ENCODE measurements at regions not wholly inside any gene's neighbourhood (a gene's known extent, or its start where the extent isn't known, plus 50 kb on each side); places are given as distances from the start of the nearest gene placed in this dataset.

DNA sequence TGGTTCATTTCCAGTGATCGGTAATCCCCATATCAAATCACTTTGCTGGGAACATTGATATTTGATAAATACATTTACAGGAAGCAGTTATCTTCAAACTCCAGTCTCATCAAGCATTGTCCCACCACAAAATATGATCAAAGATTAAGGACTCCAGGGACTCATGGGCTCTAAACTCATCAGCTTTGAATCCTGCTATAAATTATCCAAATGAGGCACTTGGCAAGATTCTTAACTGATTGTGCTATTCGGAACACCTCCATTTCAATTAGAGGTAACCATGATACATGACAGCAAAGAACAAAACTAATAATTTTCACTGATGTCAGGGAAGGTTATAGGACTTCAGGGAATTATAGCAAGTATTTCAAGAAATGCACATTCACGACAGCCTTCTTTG, 1088.1 kb upstream of the PIK3C3 start:
- Histone ChIP-seq H3K27me3 (no peaks in the 10 kb centered on the region), H3K4me2 (no peak overlapping the region), H4K20me1 (ENCODE audit: low read depth) (no peaks in the 10 kb centered on the region), H2AFZ (replicated peaks) (no peak overlapping the region), H3K79me2 (ENCODE audit: low read depth) (no peaks in the 10 kb centered on the region), H3K36me3 (no peaks in the 10 kb centered on the region), H3K27ac (no peak overlapping the region), H3K9me3 (ENCODE audit: low read depth) (no peaks in the 10 kb centered on the region), H3F3A (ENCODE audit: low read depth) (no peaks in the 10 kb centered on the region), H3K9ac (no peak overlapping the region), H3K4me1 (no peaks in the 10 kb centered on the region), H3K4me3 (no peak overlapping the region)
- H3K4me3 Mint-ChIP-seq, result no peak overlapping the region
- DNase-seq (ENCODE audit: low spot score), result no peak
- no peaks in the 10 kb centered on the region for H3K27me3 Mint-ChIP-seq (ENCODE audit: insufficient read depth, low read depth)
- H3K9me3 Mint-ChIP-seq, result no peaks in the 10 kb centered on the region
- H3K4me1 Mint-ChIP-seq, result no peaks in the 10 kb centered on the region
- H3K27ac Mint-ChIP-seq, result no peak overlapping the region
- H3K36me3 Mint-ChIP-seq, result no peaks in the 10 kb centered on the region
- no peak for TF ChIP-seq EZH2phosphoT487 (IDR thresholded peaks at IDR 0.05)

DNA sequence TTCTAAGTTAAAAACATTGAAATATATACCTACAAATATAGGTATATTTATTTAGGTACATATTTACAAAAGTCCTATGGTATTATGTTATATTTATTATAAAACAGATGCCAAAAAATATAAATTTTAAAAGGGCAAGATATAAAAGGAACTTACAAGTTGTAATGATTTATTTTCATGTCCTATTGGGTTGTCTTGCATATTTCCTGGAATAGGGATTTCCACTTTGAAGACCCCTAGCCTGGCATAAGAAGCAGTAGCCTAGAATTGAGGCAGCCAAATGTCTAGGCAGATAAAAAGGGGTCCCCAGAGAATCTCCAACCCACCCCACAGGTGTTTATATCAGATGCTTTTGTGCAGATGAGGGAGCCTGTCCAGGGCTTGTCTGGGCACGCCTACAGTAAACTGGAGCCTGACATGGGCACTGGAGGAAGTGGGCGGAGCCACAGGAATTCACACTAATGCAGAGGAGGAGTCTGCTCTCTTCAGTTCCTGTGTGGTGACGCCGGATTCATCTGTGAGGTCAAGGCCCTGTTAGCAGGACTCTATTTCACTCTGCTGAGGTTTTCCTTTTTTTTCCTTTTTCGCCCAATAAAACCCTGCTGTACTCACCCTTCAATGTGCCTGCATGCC, 1088.9 kb upstream of the PIK3C3 start:
- DNase-seq (ENCODE audit: low spot score), result no peak
- Histone ChIP-seq H3K4me1 (peaks cover 5% of the 10 kb centered on the region), H3K4me3 (no peak overlapping the region), H3K79me2 (ENCODE audit: low read depth) (no peaks in the 10 kb centered on the region), H3K9ac (no peak overlapping the region), H3K27me3 (no peaks in the 10 kb centered on the region), H3F3A (ENCODE audit: low read depth) (no peaks in the 10 kb centered on the region), H3K27ac (no peak overlapping the region), H3K9me3 (ENCODE audit: low read depth) (no peaks in the 10 kb centered on the region), H3K36me3 (no peaks in the 10 kb centered on the region), H4K20me1 (ENCODE audit: low read depth) (no peaks in the 10 kb centered on the region), H2AFZ (replicated peaks) (no peak overlapping the region), H3K4me2 (no peak overlapping the region)
- TF ChIP-seq EZH2 (IDR thresholded peaks at IDR 0.05) (no peak), EZH2phosphoT487 (IDR thresholded peaks at IDR 0.05) (no peak)
- TF ChIP-seq, protein P1, sequence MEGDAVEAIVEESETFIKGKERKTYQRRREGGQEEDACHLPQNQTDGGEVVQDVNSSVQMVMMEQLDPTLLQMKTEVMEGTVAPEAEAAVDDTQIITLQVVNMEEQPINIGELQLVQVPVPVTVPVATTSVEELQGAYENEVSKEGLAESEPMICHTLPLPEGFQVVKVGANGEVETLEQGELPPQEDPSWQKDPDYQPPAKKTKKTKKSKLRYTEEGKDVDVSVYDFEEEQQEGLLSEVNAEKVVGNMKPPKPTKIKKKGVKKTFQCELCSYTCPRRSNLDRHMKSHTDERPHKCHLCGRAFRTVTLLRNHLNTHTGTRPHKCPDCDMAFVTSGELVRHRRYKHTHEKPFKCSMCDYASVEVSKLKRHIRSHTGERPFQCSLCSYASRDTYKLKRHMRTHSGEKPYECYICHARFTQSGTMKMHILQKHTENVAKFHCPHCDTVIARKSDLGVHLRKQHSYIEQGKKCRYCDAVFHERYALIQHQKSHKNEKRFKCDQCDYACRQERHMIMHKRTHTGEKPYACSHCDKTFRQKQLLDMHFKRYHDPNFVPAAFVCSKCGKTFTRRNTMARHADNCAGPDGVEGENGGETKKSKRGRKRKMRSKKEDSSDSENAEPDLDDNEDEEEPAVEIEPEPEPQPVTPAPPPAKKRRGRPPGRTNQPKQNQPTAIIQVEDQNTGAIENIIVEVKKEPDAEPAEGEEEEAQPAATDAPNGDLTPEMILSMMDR (IDR thresholded peaks at IDR 0.05), result no peak
- H3K27ac Mint-ChIP-seq, result no peak overlapping the region
- no peak overlapping the region for H3K4me3 Mint-ChIP-seq
- H3K27me3 Mint-ChIP-seq (ENCODE audit: insufficient read depth, low read depth), result no peaks in the 10 kb centered on the region
- no peaks in the 10 kb centered on the region for H3K36me3 Mint-ChIP-seq
- no peaks in the 10 kb centered on the region for H3K4me1 Mint-ChIP-seq
- H3K9me3 Mint-ChIP-seq, result no peaks in the 10 kb centered on the region

DNA sequence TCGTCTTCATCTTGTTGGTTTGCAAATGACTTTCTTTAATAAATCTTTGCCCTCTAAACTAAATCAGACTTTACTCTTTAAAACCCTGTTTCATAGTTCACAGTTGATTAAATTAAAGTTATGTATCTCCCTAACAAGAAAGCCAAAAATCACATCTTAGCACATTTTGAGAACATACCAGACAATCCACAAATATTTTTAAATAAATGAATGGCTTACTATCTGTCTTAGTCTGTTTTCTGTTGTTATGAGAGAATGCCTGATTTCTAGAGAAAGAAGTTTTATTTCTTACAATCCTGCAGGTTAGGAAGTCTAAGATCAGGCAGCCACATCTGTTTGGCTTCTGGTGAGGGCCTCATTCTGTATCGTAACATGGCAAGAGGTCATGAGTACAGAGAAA, 1090.2 kb upstream of the PIK3C3 start:
- no peaks in the 10 kb centered on the region for H3K36me3 Mint-ChIP-seq
- no peak for TF ChIP-seq EZH2phosphoT487 (IDR thresholded peaks at IDR 0.05)
- no peak for TF ChIP-seq EZH2 (IDR thresholded peaks at IDR 0.05)
- TF ChIP-seq, protein P1 (IDR thresholded peaks at IDR 0.05), result no peak
- H3K27ac Mint-ChIP-seq, result no peak overlapping the region
- Histone ChIP-seq H3K79me2 (ENCODE audit: low read depth) (no peaks in the 10 kb centered on the region), H2AFZ (replicated peaks) (no peak overlapping the region), H3K27ac (no peak overlapping the region), H3F3A (ENCODE audit: low read depth) (no peaks in the 10 kb centered on the region), H3K4me1 (peaks cover 6% of the 10 kb centered on the region), H3K9me3 (ENCODE audit: low read depth) (no peaks in the 10 kb centered on the region), H3K4me2 (no peak overlapping the region), H3K4me3 (no peak overlapping the region), H3K36me3 (no peaks in the 10 kb centered on the region), H3K27me3 (no peaks in the 10 kb centered on the region), H4K20me1 (ENCODE audit: low read depth) (no peaks in the 10 kb centered on the region), H3K9ac (no peak overlapping the region)
- no peak overlapping the region for H3K4me3 Mint-ChIP-seq
- H3K27me3 Mint-ChIP-seq (ENCODE audit: insufficient read depth, low read depth), result no peaks in the 10 kb centered on the region
- no peaks in the 10 kb centered on the region for H3K9me3 Mint-ChIP-seq
- no peak for DNase-seq (ENCODE audit: low spot score)
- H3K4me1 Mint-ChIP-seq, result no peaks in the 10 kb centered on the region

DNA sequence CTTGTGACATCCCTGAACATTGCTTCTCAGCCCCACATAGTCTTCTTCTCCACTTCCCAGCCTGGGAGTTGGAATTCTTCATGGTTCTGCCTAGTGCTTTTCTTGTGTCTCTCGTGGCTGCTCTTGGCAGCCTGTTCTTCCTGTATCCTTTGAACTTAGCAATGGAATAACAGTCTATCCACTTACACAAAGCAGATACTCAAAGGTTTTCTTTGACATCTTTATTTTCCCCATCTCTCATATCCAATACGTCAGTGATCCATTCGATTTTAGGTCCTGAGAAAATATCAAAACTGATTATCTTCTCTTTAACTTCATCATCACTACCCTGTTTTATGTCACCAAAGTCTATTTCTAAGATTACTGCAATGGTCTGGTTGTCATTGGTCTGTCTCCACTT, 1091.2 kb upstream of the PIK3C3 start:
- Histone ChIP-seq H2AFZ (replicated peaks) (no peak overlapping the region), H3K79me2 (ENCODE audit: low read depth) (no peaks in the 10 kb centered on the region), H3F3A (ENCODE audit: low read depth) (no peaks in the 10 kb centered on the region), H3K9ac (no peak overlapping the region), H3K4me1 (peaks cover 6% of the 10 kb centered on the region), H3K9me3 (ENCODE audit: low read depth) (no peaks in the 10 kb centered on the region), H3K36me3 (no peaks in the 10 kb centered on the region), H4K20me1 (ENCODE audit: low read depth) (no peaks in the 10 kb centered on the region), H3K4me2 (no peak overlapping the region), H3K4me3 (no peak overlapping the region), H3K27me3 (no peaks in the 10 kb centered on the region), H3K27ac (no peak overlapping the region)
- Mint-ChIP-seq H3K9me3 (no peaks in the 10 kb centered on the region), H3K36me3 (no peaks in the 10 kb centered on the region), H3K27ac (no peak overlapping the region), H3K27me3 (ENCODE audit: insufficient read depth, low read depth) (no peaks in the 10 kb centered on the region), H3K4me3 (no peak overlapping the region), H3K4me1 (no peaks in the 10 kb centered on the region)
- TF ChIP-seq EZH2 (IDR thresholded peaks at IDR 0.05), result no peak
- no peak for TF ChIP-seq EZH2phosphoT487 (IDR thresholded peaks at IDR 0.05)
- TF ChIP-seq, protein P1 (IDR thresholded peaks at IDR 0.05), result no peak
- no peak for DNase-seq (ENCODE audit: low spot score)
